Keratinocyte (primary cell): ENCODE measurements at regions not wholly inside any gene's neighbourhood (a gene's known extent, or its start where the extent isn't known, plus 50 kb on each side); places are given as distances from the start of the nearest gene placed in this dataset.

ENCODE experiments used
- DNase-seq: peaks from one replicate; pipeline ENCODE4 v3.0.0-alpha.2; 2011; ENCODE audit warnings: low read depth, missing footprints, low spot score
- FAIRE-seq: peaks from 2 replicates; lab custom pipeline; 2011; peaks lifted over from hg19 to GRCh38; lab: Jason Lieb, UNC
- H2AFZ ChIP-seq: 2 replicates; pipeline ENCODE4 v1.6.0; 2012; ENCODE audit warnings: low read length, control low read depth, inconsistent platforms; ENCODE audit not compliant: control insufficient read depth
- H3K27ac ChIP-seq: 2 replicates; pipeline ENCODE4 v1.5.1; 2011; ENCODE audit warnings: low read length; ENCODE audit not compliant: control insufficient read depth, insufficient read depth
- H3K27me3 ChIP-seq: 3 replicates; pipeline ENCODE4 v1.6.0; 2011; ENCODE audit warnings: low read length; ENCODE audit not compliant: control insufficient read depth, insufficient read depth; ENCODE audit errors: extremely low read depth
- H3K36me3 ChIP-seq, 2 experiments: 2 replicates in 1 of 2; 3 replicates in 1 of 2; pipeline ENCODE4 v1.5.1; 2011; ENCODE audit warnings: low read length in 2 of 2, mild to moderate bottlenecking in 1 of 2; ENCODE audit not compliant: control insufficient read depth in 2 of 2, insufficient read depth in 2 of 2; ENCODE audit errors: extremely low read depth in 1 of 2
- H3K4me1 ChIP-seq: 3 replicates; pipeline ENCODE4 v1.5.1; 2011; ENCODE audit warnings: low read length; ENCODE audit not compliant: control insufficient read depth, insufficient read depth; ENCODE audit errors: extremely low read depth
- H3K4me2 ChIP-seq: 3 replicates; pipeline ENCODE4 v1.6.0; 2011; ENCODE audit warnings: low read depth, low read length; ENCODE audit not compliant: control insufficient read depth, insufficient read depth; ENCODE audit errors: extremely low read depth
- H3K4me3 ChIP-seq, 3 experiments: fragments of 200-600 bp in 1 of 3; sonication (generic) in 1 of 3; 2 replicates in 2 of 3; 3 replicates in 1 of 3; pipeline ENCODE4 v1.5.1; 2011 to 2016; ENCODE audit warnings: low read length in 3 of 3, mild to moderate bottlenecking in 3 of 3, control low read depth in 2 of 3, inconsistent platforms in 1 of 3, low read depth in 1 of 3, mixed read lengths in 1 of 3, mixed run types in 1 of 3, moderate library complexity in 1 of 3; ENCODE audit not compliant: control insufficient read depth in 2 of 3, insufficient read depth in 2 of 3; ENCODE audit errors: extremely low read depth in 1 of 3
- H3K79me2 ChIP-seq: 2 replicates; pipeline ENCODE4 v1.6.0; 2012; ENCODE audit warnings: low read length; ENCODE audit not compliant: control insufficient read depth, insufficient read depth
- H3K9ac ChIP-seq: 3 replicates; pipeline ENCODE4 v1.6.0; 2011; ENCODE audit warnings: low read length; ENCODE audit not compliant: control insufficient read depth, insufficient read depth; ENCODE audit errors: extremely low read depth
- H3K9me1 ChIP-seq: 3 replicates; pipeline ENCODE4 v1.6.0; 2011; ENCODE audit warnings: low read length; ENCODE audit not compliant: control insufficient read depth, insufficient read depth; ENCODE audit errors: extremely low read depth
- H3K9me3 ChIP-seq: 2 replicates; pipeline ENCODE4 v1.5.1; 2012; ENCODE audit warnings: low read depth, low read length; ENCODE audit not compliant: control insufficient read depth
- H4K20me1 ChIP-seq: 3 replicates; pipeline ENCODE4 v1.6.0; 2011; ENCODE audit warnings: low read length; ENCODE audit not compliant: control insufficient read depth, insufficient read depth; ENCODE audit errors: extremely low read depth
- EZH2 ChIP-seq: IDR thresholded peaks from one replicate; pipeline ENCODE4 v1.6.1; 2012; ENCODE audit warnings: inconsistent platforms, mild to moderate bottlenecking, low read length, moderate library complexity
- dilution Hi-C: fragments of 300-500 bp; cut with MboI; formaldehyde crosslinking; loops from one replicate; pipeline ENCODE4 v1.7.0; 2020; ENCODE audit warnings: low sequenced_read_pairs; ENCODE audit not compliant: extremely low pct_ligation_motif_present
- TF ChIP-seq, protein P1 (sequence below), 3 experiments: IDR thresholded peaks in 1 of 3; conservative IDR thresholded peaks in 1 of 3; optimal IDR thresholded peaks in 1 of 3; 2 replicates in 2 of 3; 3 replicates in 1 of 3; pipeline versions ENCODE3 to v1.5.1; 2011; ENCODE audit warnings: low read length in 3 of 3, mild to moderate bottlenecking in 3 of 3, moderate library complexity in 2 of 3, control low read depth in 1 of 3, inconsistent platforms in 1 of 3; ENCODE audit not compliant: insufficient read depth in 2 of 3; ENCODE audit errors: extremely low read depth in 1 of 3

DNA sequence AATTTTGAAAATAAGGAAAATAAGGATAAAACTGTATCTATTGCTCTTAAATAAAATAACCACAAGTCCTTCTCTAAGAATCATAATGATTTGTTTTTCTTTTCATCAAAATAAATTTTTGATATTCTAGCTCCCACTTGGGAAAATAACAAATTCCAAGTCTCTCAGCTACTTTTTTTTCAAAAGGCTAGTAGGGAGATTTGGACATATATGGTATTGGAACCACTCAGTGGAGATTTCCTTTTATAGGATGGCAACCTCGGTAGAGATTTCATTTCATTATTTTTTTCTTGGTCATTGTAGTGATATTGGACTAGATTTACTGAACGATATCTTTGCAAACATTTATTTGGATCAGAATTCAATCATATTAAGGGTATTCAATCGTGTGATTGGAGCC is 69.5 kb upstream of the PRKG1 start:
- dilution Hi-C loops = no loop called here

DNA sequence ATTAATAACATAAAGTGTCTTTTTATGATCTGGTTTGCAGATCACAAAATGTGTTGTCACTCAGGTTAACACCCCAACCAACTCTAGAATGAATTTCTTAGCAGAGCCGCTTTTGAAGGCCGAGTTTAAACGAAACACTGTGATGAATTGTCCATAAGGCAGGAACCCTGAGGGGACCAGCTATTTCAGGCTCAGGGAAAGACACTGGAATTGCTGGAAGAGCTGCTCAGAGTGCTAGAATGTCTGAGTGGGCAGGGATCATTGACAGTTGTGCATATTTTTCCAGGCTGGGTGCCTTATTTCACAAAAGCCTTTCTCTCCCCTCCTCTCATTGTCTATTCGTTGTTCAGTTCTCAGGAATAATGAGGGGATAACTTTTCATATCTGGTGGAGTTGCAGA is 68.7 kb upstream of the PRKG1 start:
- no peak overlapping the region for H3K4me2 ChIP-seq
- H3K36me3 ChIP-seq = no peaks in the 10 kb centered on the region
- no peaks in the 10 kb centered on the region for H4K20me1 ChIP-seq
- H3K27ac ChIP-seq = no peak overlapping the region
- no peak overlapping the region for H2AFZ ChIP-seq
- no peaks in the 10 kb centered on the region for H3K79me2 ChIP-seq
- DNase-seq (no peak), FAIRE-seq (no peak)
- H3K4me3 ChIP-seq = no peak overlapping the region
- H3K9me3 ChIP-seq = no peaks in the 10 kb centered on the region
- dilution Hi-C loops = no loop called here
- H3K27me3 ChIP-seq = no peaks in the 10 kb centered on the region
- no peaks in the 10 kb centered on the region for H3K9me1 ChIP-seq
- TF ChIP-seq EZH2 = no peak
- TF ChIP-seq, protein P1, sequence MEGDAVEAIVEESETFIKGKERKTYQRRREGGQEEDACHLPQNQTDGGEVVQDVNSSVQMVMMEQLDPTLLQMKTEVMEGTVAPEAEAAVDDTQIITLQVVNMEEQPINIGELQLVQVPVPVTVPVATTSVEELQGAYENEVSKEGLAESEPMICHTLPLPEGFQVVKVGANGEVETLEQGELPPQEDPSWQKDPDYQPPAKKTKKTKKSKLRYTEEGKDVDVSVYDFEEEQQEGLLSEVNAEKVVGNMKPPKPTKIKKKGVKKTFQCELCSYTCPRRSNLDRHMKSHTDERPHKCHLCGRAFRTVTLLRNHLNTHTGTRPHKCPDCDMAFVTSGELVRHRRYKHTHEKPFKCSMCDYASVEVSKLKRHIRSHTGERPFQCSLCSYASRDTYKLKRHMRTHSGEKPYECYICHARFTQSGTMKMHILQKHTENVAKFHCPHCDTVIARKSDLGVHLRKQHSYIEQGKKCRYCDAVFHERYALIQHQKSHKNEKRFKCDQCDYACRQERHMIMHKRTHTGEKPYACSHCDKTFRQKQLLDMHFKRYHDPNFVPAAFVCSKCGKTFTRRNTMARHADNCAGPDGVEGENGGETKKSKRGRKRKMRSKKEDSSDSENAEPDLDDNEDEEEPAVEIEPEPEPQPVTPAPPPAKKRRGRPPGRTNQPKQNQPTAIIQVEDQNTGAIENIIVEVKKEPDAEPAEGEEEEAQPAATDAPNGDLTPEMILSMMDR (optimal IDR thresholded peaks at IDR 0.05 in 1 of 3, IDR thresholded peaks at IDR 0.05 in 1 of 3, conservative IDR thresholded peaks at IDR 0.05 in 1 of 3; ENCODE audit: extremely low read depth in 1 of 3, insufficient read depth in 2 of 3, low read length in 3 of 3) = no peak
- peaks cover 6% of the 10 kb centered on the region for H3K4me1 ChIP-seq
- H3K9ac ChIP-seq = no peak overlapping the region

More for the DNA sequence above, 69.5 kb upstream of the PRKG1 start:
- FAIRE-seq = no peak
- H3K9me1 ChIP-seq = no peaks in the 10 kb centered on the region
- H3K4me2 ChIP-seq = no peak overlapping the region
- H3K4me1 ChIP-seq = peaks cover 6% of the 10 kb centered on the region
- H3K4me3 ChIP-seq = no peak overlapping the region
- no peaks in the 10 kb centered on the region for H3K9me3 ChIP-seq
- H3K36me3 ChIP-seq = no peaks in the 10 kb centered on the region
- H3K9ac ChIP-seq = no peak overlapping the region
- TF ChIP-seq EZH2 = no peak
- TF ChIP-seq, protein P1 (optimal IDR thresholded peaks at IDR 0.05 in 1 of 3, IDR thresholded peaks at IDR 0.05 in 1 of 3, conservative IDR thresholded peaks at IDR 0.05 in 1 of 3; ENCODE audit: extremely low read depth in 1 of 3, insufficient read depth in 2 of 3, low read length in 3 of 3) = no peak
- DNase-seq = no peak
- H4K20me1 ChIP-seq = no peaks in the 10 kb centered on the region
- H2AFZ ChIP-seq = no peak overlapping the region
- H3K27ac ChIP-seq = no peak overlapping the region
- H3K79me2 ChIP-seq = no peaks in the 10 kb centered on the region
- no peaks in the 10 kb centered on the region for H3K27me3 ChIP-seq
